SH-SY5Y (cell line): ENCODE measurements at regions not wholly inside any gene's neighbourhood (a gene's known extent, or its start where the extent isn't known, plus 50 kb on each side); places are given as distances from the start of the nearest gene placed in this dataset.
A peak's percentile ranks its signal among the peaks of the same experiment; 100 is the strongest.

Source experiments
- GATA2 ChIP-seq: IDR thresholded peaks from 2 replicates; pipeline ENCODE4 v1.6.1; 2011; ENCODE audit warnings: mild to moderate bottlenecking, low read depth, low read length
- GATA3 ChIP-seq: IDR thresholded peaks from 2 replicates; pipeline ENCODE4 v1.6.1; 2011; ENCODE audit warnings: low read depth, mild to moderate bottlenecking, low read length, moderate library complexity

GRCh38 chr2:118322406-118322805 is 234.1 kb downstream of the INSIG2 start:
- TF ChIP-seq GATA2: no peak
- no peak for TF ChIP-seq GATA3

- TF ChIP-seq GATA2 (no peak), GATA3 (no peak)
Observed at GRCh38 chr2:118321432-118322105, 233.3 kb downstream of the INSIG2 start.

GRCh38 chr2:118320658-118321057 is 232.4 kb downstream of the INSIG2 start:
- TF ChIP-seq GATA2: no peak
- no peak for TF ChIP-seq GATA3

- TF ChIP-seq GATA3: no peak
- no peak for TF ChIP-seq GATA2
Observed at GRCh38 chr2:118320196-118320595, 231.9 kb downstream of the INSIG2 start.

GRCh38 chr2:118319271-118319684 is 231.0 kb downstream of the INSIG2 start:
- TF ChIP-seq GATA2: no peak
- TF ChIP-seq GATA3: no peak

- TF ChIP-seq GATA3 (no peak), GATA2 (no peak)
Observed at GRCh38 chr2:118315606-118316005, 227.3 kb downstream of the INSIG2 start.

- no peak for TF ChIP-seq GATA3
Observed at GRCh38 chr2:118312969-118313756, 224.9 kb downstream of the INSIG2 start.

- no peak for TF ChIP-seq GATA2
- TF ChIP-seq GATA3: no peak
Observed at GRCh38 chr2:118310681-118311429, 222.6 kb downstream of the INSIG2 start.

- no peak for TF ChIP-seq GATA3
- peak; percentile 49 for TF ChIP-seq GATA2
Observed at GRCh38 chr2:118309946-118310680, 221.8 kb downstream of the INSIG2 start.

GRCh38 chr2:118309257-118309945 is 221.1 kb downstream of the INSIG2 start:
- TF ChIP-seq GATA2 (no peak), GATA3 (no peak)

GRCh38 chr2:118307864-118308263 is 219.6 kb downstream of the INSIG2 start:
- TF ChIP-seq GATA3: no peak
- TF ChIP-seq GATA2: no peak

GRCh38 chr2:118301248-118301647 is 213.0 kb downstream of the INSIG2 start:
- TF ChIP-seq GATA2 (no peak), GATA3 (no peak)

- no peak for TF ChIP-seq GATA2
- no peak for TF ChIP-seq GATA3
Observed at GRCh38 chr2:118300832-118301231, 212.6 kb downstream of the INSIG2 start.

- TF ChIP-seq GATA2 (no peak), GATA3 (no peak)
Observed at GRCh38 chr2:118296663-118297062, 208.4 kb downstream of the INSIG2 start.
